ENCODE measurements at regions not wholly inside any gene's neighbourhood (a gene's known extent, or its start where the extent isn't known, plus 50 kb on each side); places are given as distances from the start of the nearest gene placed in this dataset.
"Not testable (repeated sequence)": the region's sequence is repeated elsewhere in the genome, so short reads cannot be mapped to it uniquely, and the experiment has no call there.

DNA sequence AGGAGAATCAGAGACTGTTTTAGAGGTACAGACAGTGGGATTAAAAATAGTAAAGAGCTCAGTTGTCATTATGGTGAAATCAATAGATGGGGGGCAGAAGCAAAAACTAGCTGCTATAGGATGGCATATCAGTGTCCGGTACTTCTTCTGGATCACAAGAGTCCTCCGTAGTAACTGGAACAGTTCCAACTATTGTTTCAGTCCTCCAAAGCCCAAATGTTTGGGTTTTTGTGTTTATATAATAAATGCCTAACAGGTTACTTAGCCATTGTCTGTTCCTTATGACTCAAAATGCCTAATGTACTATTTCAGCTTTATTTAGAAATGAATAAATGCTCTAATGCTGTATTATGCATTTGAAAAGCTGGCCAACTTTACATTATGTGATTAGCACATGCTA lies 401.2 kb downstream of the PTH2R start:
- Histone ChIP-seq H3K4me2 (replicated peaks; ENCODE audit: extremely low read depth, low read length, poor library complexity, severe bottlenecking) (no peak overlapping the region), H3K27me3 (ENCODE audit: control insufficient read depth in 2 of 2, insufficient read depth in 2 of 2, low read length in 2 of 2) (no peaks in the 10 kb centered on the region), H4K20me1 (ENCODE audit: insufficient read depth, low read length) (no peaks in the 10 kb centered on the region), H3K79me2 (ENCODE audit: insufficient read depth, low read length) (no peaks in the 10 kb centered on the region), H3K27ac (ENCODE audit: low read depth in 1 of 2, low read length in 2 of 2) (no peak overlapping the region), H3K4me3 (replicated peaks in 1 of 3; ENCODE audit: low read depth in 2 of 3, low read length in 3 of 3) (no peak overlapping the region), H3K36me3 (replicated peaks in 1 of 2; ENCODE audit: control insufficient read depth in 1 of 2, insufficient read depth in 2 of 2, low read length in 2 of 2) (no peaks in the 10 kb centered on the region), H3K4me1 (ENCODE audit: control insufficient read depth in 1 of 2, insufficient read depth in 2 of 2, low read length in 2 of 2) (no peaks in the 10 kb centered on the region), H3K9me3 (replicated peaks in 1 of 2; ENCODE audit: control insufficient read depth in 1 of 2, insufficient read depth in 1 of 2, low read length in 2 of 2) (no peaks in the 10 kb centered on the region), H3K9ac (ENCODE audit: insufficient read depth, low read length, poor library complexity, severe bottlenecking) (no peak overlapping the region), H2AFZ (ENCODE audit: insufficient read depth, low read depth, low read length, poor library complexity, severe bottlenecking) (no peak overlapping the region)
- no CpG with 5 or more reads among the region's 2 CpGs for WGBS (ENCODE audit: insufficient coverage)
- Mint-ChIP-seq H3K4me3 (no peak overlapping the region), H3K9me3 (peaks cover 0 to 11% (median 5%) of the 10 kb centered on the region in 7 donors), H3K4me1 (no peaks in the 10 kb centered on the region), H3K27me3 (ENCODE audit: low read depth in 3 of 3) (no peaks in the 10 kb centered on the region), H3K36me3 (no peaks in the 10 kb centered on the region), H3K27ac (no peak overlapping the region)
- no peak for DNase-seq
- intact Hi-C loops (cut with micrococcal nuclease), result no loop called here
- no peak for TF ChIP-seq CTCF (IDR thresholded peaks at IDR 0.05)

DNA sequence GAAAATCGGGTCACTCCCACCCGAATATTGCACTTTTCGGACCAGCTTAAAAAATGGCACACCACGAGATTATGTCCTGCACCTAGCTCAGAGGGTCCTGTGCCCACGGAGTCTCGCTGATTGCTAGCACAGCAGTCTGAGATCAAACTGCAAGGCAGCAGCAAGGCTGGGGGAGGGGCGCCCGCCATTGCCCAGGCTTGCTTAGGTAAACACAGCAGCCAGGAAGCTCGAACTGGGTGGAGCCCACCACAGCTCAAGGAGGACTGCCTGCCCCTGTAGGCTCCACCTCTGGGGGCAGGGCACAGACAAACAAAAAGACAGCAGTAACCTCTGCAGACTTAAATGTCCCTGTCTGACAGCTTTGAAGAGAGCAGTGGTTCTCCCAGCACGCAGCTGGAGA lies 405.3 kb downstream of the PTH2R start:
- H3K4me1 Mint-ChIP-seq; intact Hi-C loops (cut with micrococcal nuclease); DNase-seq; H3K4me3 Mint-ChIP-seq; H3K9ac ChIP-seq (ENCODE audit: insufficient read depth, low read length, poor library complexity, severe bottlenecking); H3K36me3 Mint-ChIP-seq; H3K4me1 ChIP-seq (ENCODE audit: control insufficient read depth in 1 of 2, insufficient read depth in 2 of 2, low read length in 2 of 2); H4K20me1 ChIP-seq (ENCODE audit: insufficient read depth, low read length); H3K36me3 ChIP-seq (replicated peaks in 1 of 2; ENCODE audit: control insufficient read depth in 1 of 2, insufficient read depth in 2 of 2, low read length in 2 of 2); H3K27ac Mint-ChIP-seq; H3K27me3 ChIP-seq (ENCODE audit: control insufficient read depth in 2 of 2, insufficient read depth in 2 of 2, low read length in 2 of 2); H3K4me3 ChIP-seq (replicated peaks in 1 of 3; ENCODE audit: low read depth in 2 of 3, low read length in 3 of 3); H3K9me3 ChIP-seq (replicated peaks in 1 of 2; ENCODE audit: control insufficient read depth in 1 of 2, insufficient read depth in 1 of 2, low read length in 2 of 2); H3K27ac ChIP-seq (ENCODE audit: low read depth in 1 of 2, low read length in 2 of 2); H2AFZ ChIP-seq (ENCODE audit: insufficient read depth, low read depth, low read length, poor library complexity, severe bottlenecking); H3K4me2 ChIP-seq (replicated peaks; ENCODE audit: extremely low read depth, low read length, poor library complexity, severe bottlenecking); H3K27me3 Mint-ChIP-seq (ENCODE audit: low read depth in 3 of 3); H3K79me2 ChIP-seq (ENCODE audit: insufficient read depth, low read length); H3K9me3 Mint-ChIP-seq: not testable (repeated sequence)
- 80% methylated on average over 1 of the region's 10 CpGs for WGBS (ENCODE audit: insufficient coverage)
